Spleen (tissue), 7 donors: ENCODE measurements at regions not wholly inside any gene's neighbourhood (a gene's known extent, or its start where the extent isn't known, plus 50 kb on each side); places are given as distances from the start of the nearest gene placed in this dataset.

Experiments
- POLR2A ChIP-seq, 3 donors: fragments of 450-650 bp; IDR thresholded peaks; one replicate each; pipeline ENCODE4 v1.5.1; 2017; ENCODE audit warnings: antibody characterized with exemption in 3 of 3, mild to moderate bottlenecking in 1 of 3
- TF ChIP-seq, protein P1 (sequence below), 11 experiments: fragments of 200-600 bp in 7 of 11; fragments of 450-650 bp in 4 of 11; sonication (generic) in 4 of 11; IDR thresholded peaks in 8 of 11; conservative IDR thresholded peaks in 3 of 11; 1 replicate in 7 of 11; 2 replicates in 4 of 11; pipeline versions ENCODE4 v1.4.0 to v1.8.0; 2016 to 2021; ENCODE audit warnings: antibody characterized with exemption in 11 of 11, inconsistent platforms in 4 of 11, mild to moderate bottlenecking in 1 of 11
- donor health status: DM: no; HTN: no; CAD: no; lungs with moderate emphysema.
- donor health status: DM: no; HTN: no; CAD: no.
- donor health status: DM: no; HTN: no; CAD: no.

DNA sequence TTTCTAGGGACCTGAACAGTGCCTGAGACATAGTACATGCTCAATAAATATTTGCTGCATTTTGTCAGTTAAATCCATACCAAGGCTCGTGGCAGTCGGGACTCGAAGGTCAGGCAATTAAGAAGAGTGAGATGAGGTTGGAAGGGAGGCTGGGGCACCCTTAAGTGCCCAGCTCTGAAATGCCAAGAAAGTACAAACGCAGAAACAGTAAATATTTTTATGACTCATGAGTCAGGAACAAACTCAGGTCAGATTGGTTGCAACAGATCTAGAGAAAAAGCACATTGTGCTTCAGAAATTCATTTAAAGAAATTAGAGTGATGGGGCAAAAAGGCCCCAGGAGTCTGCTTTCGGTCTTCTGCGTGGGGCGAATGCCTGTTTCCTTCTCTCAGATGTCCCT, 83.0 kb upstream of the FZD10 start:
- TF ChIP-seq, protein P1, sequence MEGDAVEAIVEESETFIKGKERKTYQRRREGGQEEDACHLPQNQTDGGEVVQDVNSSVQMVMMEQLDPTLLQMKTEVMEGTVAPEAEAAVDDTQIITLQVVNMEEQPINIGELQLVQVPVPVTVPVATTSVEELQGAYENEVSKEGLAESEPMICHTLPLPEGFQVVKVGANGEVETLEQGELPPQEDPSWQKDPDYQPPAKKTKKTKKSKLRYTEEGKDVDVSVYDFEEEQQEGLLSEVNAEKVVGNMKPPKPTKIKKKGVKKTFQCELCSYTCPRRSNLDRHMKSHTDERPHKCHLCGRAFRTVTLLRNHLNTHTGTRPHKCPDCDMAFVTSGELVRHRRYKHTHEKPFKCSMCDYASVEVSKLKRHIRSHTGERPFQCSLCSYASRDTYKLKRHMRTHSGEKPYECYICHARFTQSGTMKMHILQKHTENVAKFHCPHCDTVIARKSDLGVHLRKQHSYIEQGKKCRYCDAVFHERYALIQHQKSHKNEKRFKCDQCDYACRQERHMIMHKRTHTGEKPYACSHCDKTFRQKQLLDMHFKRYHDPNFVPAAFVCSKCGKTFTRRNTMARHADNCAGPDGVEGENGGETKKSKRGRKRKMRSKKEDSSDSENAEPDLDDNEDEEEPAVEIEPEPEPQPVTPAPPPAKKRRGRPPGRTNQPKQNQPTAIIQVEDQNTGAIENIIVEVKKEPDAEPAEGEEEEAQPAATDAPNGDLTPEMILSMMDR (IDR thresholded peaks at IDR 0.05 in 8 of 11, conservative IDR thresholded peaks at IDR 0.05 in 3 of 11), result no peak
- no peak for TF ChIP-seq POLR2A (IDR thresholded peaks at IDR 0.05)
